GM18499 (cell line): ENCODE measurements at regions not wholly inside any gene's neighbourhood (a gene's known extent, or its start where the extent isn't known, plus 50 kb on each side); places are given as distances from the start of the nearest gene placed in this dataset.

Experiments
- ATAC-seq: cut with Tn5 transposase; IDR thresholded peaks from one replicate; pipeline ENCODE4 v1.9.1; 2021; ENCODE audit warnings: moderate number of reproducible peaks; ENCODE audit not compliant: insufficient read depth, unreplicated experiment

GRCh38 chr5:103464835-103465484, 97.6 kb downstream of the NUDT12 start:
- ATAC-seq = no peak

GRCh38 chr5:103463261-103463660, 99.3 kb downstream of the NUDT12 start:
- ATAC-seq = no peak

GRCh38 chr5:103461243-103461642, 101.3 kb downstream of the NUDT12 start:
- no peak for ATAC-seq

DNA sequence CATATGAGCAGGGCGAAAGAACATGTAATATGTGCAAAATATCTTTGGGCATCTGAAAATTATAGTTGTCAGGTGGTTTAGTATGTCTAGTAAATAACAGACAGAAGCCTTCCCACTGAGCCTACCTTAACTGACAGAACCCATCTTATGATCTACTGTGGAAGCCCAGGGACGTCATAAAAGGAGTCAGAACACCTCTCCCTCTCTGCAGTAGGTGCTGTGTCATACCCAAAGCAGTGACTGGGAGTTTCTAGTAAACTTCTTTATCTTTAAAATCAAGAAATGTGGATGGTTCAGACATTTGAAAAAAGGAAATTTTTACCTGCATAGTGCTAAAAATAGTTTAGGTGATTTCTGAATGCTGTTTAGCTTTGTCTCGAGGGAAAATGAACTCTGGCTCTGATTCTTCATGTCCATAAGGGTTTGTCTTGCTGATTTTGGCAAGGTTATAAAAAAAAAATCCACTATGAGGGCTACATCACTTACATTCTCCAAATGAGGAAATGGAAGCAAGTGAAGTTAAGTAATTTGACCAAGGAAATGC, 104.0 kb downstream of the NUDT12 start:
- ATAC-seq = no peak

- ATAC-seq = no peak
These were observed 106.1 kb downstream of the NUDT12 start for GRCh38 chr5:103456476-103456875.

- no peak for ATAC-seq
These were observed 106.8 kb downstream of the NUDT12 start for GRCh38 chr5:103455796-103456195.

- ATAC-seq = no peak
These were observed 107.8 kb downstream of the NUDT12 start for GRCh38 chr5:103454770-103455169.

GRCh38 chr5:103452666-103453065, 109.9 kb downstream of the NUDT12 start:
- no peak for ATAC-seq

DNA sequence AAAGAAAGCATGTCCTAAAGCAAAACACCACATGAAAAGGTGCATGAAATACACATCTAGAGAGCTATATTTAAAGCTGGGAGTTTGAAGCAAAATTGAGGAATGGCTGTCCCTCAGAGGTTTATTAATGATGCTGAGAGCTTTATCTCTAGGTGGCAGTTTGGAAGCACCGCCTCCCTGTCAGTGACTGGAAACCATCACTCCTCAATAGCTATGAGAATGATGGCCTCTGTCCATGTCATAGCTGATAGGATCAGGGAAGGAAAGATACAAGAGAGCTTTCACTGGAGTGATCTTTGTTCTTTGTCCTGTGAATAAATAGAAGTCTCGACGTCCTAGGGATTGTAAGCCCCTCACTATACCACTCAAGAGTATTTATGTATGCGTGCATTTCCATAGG, 110.5 kb downstream of the NUDT12 start:
- no peak for ATAC-seq

DNA sequence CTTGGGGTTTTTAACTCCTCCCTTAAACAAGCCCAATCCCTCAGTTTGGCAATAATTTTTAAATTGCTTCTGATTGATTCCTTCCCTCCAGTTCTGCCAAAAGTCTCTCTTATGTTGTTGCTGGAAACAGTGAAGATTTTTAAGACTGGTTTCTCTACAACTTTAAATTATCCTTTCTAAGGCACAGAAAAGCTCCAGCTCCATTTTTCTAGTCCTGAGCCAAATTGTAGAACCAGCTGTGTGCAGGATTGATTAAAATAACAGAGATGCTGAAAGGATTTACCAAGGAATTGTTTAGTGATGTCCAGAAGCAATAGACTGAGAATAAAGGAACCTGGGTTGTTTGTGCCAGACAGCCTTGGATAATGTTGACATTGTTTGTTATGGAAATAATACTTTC, 111.3 kb downstream of the NUDT12 start:
- ATAC-seq = no peak

DNA sequence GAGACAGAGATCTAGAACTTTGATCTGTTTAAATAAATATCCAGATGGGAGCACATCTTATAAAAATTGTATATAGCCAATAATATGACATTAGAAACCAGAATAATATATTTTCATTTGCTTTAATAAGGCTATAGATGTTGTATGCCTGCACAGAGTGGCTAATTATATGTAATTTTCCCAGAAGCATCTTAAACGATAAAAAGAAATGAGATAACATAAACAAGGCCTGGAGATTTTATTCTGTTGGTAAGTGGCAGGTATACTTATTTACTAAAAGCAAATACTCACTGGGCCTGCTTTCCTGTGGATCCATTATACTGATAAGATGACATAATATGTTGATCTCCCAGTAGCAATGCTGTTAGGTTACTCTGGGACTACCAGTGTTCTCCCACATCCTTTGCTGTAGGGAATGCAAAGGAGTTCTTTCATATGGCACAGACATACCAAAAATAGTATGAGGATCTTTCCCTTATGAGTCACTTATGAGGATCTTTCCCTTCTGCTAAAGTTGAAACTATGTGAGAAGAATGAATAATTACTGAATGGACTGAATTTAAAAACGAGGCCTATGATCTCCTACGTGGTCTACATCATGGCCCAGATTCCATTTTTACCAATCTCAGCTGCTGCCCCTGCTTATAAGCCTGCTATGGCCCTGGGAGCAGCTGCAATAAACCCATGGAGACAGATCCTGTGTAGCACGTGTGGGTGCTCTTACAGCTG, 112.1 kb downstream of the NUDT12 start:
- no peak for ATAC-seq

DNA sequence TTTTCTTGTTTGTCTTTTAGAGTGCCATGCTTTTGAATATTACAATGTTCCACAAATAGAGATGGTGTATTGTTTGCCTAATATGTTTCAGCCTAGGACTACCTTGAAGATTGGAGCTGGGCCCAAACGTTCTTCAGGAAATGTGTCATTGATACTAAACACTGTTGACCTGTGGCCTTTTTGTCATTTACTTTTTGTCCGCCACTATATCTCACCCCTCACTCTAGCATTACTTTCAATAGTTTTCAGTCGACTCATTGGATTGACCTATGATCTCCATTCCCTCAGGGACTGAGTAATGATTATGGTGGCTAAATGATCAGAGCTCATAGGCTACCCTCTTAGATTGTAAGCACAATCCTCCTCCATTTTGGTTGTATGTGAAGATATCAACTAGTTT, 115.8 kb downstream of the NUDT12 start:
- ATAC-seq = no peak

- ATAC-seq = no peak
These were observed 117.1 kb downstream of the NUDT12 start for GRCh38 chr5:103445426-103446035.

GRCh38 chr5:103444333-103445038, 118.1 kb downstream of the NUDT12 start:
- no peak for ATAC-seq

DNA sequence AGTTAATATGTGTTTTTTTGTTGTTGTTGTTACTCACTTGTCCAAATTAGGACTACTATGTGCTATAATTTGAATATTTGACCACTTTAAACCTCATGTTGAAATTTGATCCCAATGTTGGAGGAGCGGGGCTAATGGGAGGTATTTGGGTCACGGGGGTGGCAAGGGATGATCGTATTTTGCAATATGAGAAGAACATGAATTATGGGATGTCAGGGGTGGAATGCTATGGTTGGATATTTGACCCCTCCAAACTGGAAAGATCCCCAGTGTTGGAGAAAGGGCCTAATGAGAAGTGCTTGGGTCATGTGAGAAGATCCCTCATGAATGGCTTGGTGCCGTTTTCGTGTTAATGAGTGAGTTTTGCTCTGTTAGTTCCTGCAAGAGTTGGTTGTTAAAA, 119.8 kb downstream of the NUDT12 start:
- ATAC-seq = no peak

- ATAC-seq = no peak
These were observed 121.1 kb downstream of the NUDT12 start for GRCh38 chr5:103441523-103441922.

DNA sequence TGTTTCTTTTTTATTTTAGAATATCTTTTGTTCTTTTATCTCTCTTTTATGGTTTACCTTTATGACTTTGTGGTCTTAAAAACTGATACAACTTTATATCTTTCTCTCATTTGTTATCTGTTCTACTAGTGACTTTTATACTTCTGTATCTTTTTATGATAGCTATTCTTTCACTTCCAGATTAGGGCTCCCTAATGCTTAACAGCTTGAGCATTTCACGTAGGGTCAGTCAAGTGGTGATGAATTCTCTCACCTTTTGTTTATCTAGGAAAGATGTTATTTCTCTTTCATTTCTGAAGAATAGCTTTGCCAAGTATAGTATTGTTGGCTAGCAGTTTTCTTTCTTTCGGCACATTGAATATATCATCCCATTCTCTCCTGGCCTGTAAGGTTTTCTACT, 123.6 kb downstream of the NUDT12 start:
- no peak for ATAC-seq

DNA sequence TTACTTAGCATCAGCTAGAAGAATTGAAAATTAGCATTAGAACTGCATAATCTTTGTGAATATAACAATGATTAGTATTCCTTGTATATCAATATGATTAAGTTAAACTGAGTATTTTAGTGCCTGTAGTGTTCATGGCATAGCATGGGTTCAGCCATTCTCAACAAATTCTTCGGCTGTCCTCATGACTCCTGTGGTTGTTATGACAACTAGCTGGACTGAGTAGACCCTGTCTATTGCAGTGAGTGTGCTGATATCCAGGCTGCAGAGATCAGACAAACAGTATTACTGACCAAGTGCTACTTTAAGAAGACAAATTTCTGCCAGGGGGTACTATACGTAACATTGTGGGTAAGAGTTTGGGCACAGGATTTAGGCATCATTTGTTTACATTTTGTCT, 125.9 kb downstream of the NUDT12 start:
- no peak for ATAC-seq

DNA sequence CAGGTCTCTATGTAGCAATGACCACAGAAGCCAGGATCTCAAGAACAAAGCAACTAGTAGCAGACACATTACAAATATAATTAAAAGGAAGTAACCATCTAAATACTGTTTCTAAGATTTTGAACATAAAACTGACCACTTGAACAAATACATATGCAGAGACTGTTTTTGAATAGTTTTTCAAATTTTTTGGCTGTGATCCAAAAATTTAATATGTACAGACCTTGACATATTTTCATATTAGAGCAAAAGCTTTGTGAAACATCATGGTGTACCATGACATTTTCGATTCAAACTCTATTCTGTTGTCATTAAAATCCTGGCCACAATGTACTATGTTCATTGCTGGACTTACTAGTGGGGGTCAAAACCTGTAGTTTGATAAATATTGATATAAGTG, 126.5 kb downstream of the NUDT12 start:
- ATAC-seq = no peak

DNA sequence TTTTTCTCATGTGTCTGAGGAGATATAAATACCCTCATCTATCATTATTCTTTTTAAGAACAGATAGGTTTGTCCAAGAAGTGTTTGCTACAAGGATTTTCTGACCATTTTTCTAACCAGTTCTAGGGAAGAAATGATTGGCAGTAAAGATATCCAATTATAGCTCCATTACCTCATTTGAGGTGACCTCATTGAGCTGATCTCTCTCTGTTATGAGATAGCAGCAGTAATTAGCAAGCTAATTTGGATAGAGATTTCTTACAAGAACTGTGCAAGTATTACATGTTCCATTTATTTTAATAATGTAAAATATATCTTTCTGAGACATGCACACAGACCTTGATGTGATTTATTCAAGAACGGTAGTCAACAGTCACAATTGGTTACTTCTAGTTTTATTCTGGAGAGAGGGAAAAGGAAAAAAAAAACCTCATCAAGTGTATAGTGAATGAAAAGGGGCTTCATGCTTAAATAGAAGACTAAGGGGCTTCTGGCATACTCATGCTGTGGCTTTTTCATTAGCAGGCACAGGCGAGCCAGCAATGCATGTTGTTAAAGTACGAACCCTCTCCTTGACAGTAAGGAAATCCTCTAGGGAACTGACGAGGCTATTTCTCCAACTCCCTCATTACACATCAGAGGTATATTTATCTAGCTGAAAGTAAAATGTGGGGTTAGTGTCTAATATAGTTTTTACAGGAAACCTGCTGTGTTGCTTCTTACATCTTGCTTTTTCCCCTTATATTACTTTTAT, 127.3 kb downstream of the NUDT12 start:
- ATAC-seq = no peak
